Uterus (tissue), 2 donors: ENCODE measurements at regions not wholly inside any gene's neighbourhood (a gene's known extent, or its start where the extent isn't known, plus 50 kb on each side); places are given as distances from the start of the nearest gene placed in this dataset.

Source experiments
- CTCF ChIP-seq, 4 experiments: fragments of 200-600 bp in 2 of 4; fragments of 450-650 bp in 2 of 4; sonication (generic) in 2 of 4; IDR thresholded peaks; one replicate each; pipeline ENCODE4 v1.5.1; 2016 to 2019; ENCODE audit warnings: antibody characterized with exemption in 4 of 4, mild to moderate bottlenecking in 2 of 4, moderate library complexity in 1 of 4
- POLR2A ChIP-seq, 2 donors: fragments of 450-650 bp; IDR thresholded peaks; one replicate each; pipeline ENCODE4 v1.6.1; 2016; ENCODE audit warnings: antibody characterized with exemption in 2 of 2, mild to moderate bottlenecking in 1 of 2, moderate library complexity in 1 of 2

- TF ChIP-seq CTCF (IDR thresholded peaks at IDR 0.05) (no peak), POLR2A (IDR thresholded peaks at IDR 0.05) (no peak)
Observed at GRCh38 chr6:102848796-102849195, 1455.3 kb downstream of the GRIK2 start.
